ENCODE measurements at regions not wholly inside any gene's neighbourhood (a gene's known extent, or its start where the extent isn't known, plus 50 kb on each side); places are given as distances from the start of the nearest gene placed in this dataset.

- no peak for DNase-seq
These were observed 135.4 kb downstream of the BAMBI start for GRCh38 chr10:28812384-28813372.

- DNase-seq = no peak
These were observed 138.4 kb downstream of the BAMBI start for GRCh38 chr10:28815681-28816080.

- no peak for DNase-seq
These were observed 145.6 kb downstream of the BAMBI start for GRCh38 chr10:28822719-28823464.

GRCh38 chr10:28823501-28824075, 146.3 kb downstream of the BAMBI start:
- no peak for DNase-seq

- DNase-seq = no peak
These were observed 156.0 kb downstream of the BAMBI start for GRCh38 chr10:28833313-28833712.

GRCh38 chr10:28836435-28836743, 159.1 kb downstream of the BAMBI start:
- no peak for DNase-seq

- DNase-seq = no peak
These were observed 160.5 kb downstream of the BAMBI start for GRCh38 chr10:28837613-28838390.

- DNase-seq = no peak
These were observed 161.6 kb downstream of the BAMBI start for GRCh38 chr10:28838908-28839307.

GRCh38 chr10:28839600-28840007, 162.3 kb downstream of the BAMBI start:
- no peak for DNase-seq

GRCh38 chr10:28840202-28840601, 162.9 kb downstream of the BAMBI start:
- no peak for DNase-seq

GRCh38 chr10:28840971-28841370, 163.7 kb downstream of the BAMBI start:
- DNase-seq = no peak

- DNase-seq = no peak
These were observed 164.3 kb downstream of the BAMBI start for GRCh38 chr10:28841625-28842024.

- no peak for DNase-seq
These were observed 165.0 kb downstream of the BAMBI start for GRCh38 chr10:28842321-28842720.

- DNase-seq = no peak
These were observed 167.8 kb downstream of the BAMBI start for GRCh38 chr10:28845009-28845682.

GRCh38 chr10:28849309-28849708, 172.0 kb downstream of the BAMBI start:
- no peak for DNase-seq

GRCh38 chr10:28849821-28850220, 172.5 kb downstream of the BAMBI start:
- DNase-seq = no peak

GRCh38 chr10:28850784-28851183, 173.5 kb downstream of the BAMBI start:
- DNase-seq = no peak

GRCh38 chr10:28853195-28853594, 175.9 kb downstream of the BAMBI start:
- no peak for DNase-seq

- no peak for DNase-seq
These were observed 179.8 kb downstream of the BAMBI start for GRCh38 chr10:28857164-28857563.

- no peak for DNase-seq
These were observed 181.3 kb downstream of the BAMBI start for GRCh38 chr10:28858646-28859045.

GRCh38 chr10:28859791-28860190, 182.5 kb downstream of the BAMBI start:
- DNase-seq = no peak

GRCh38 chr10:28862219-28862618, 184.9 kb downstream of the BAMBI start:
- DNase-seq = no peak

Measured in skin of body (tissue), 1 donor.